GM12878 (cell line): ENCODE measurements at regions not wholly inside any gene's neighbourhood (a gene's known extent, or its start where the extent isn't known, plus 50 kb on each side); places are given as distances from the start of the nearest gene placed in this dataset.

ENCODE experiments used
- ATF2 ChIP-seq: IDR thresholded peaks from 2 replicates; pipeline ENCODE4 v1.6.1; 2012; ENCODE audit warnings: low read length, inconsistent platforms
- ATF3 ChIP-seq: IDR thresholded peaks from 2 replicates; pipeline ENCODE4 v1.6.1; 2011; ENCODE audit warnings: low read depth, mild to moderate bottlenecking, low read length, moderate library complexity, borderline replicate concordance; ENCODE audit errors: extremely low read depth
- BACH1 ChIP-seq: fragments of 450-650 bp; IDR thresholded peaks from 2 replicates; pipeline ENCODE4 v1.6.1; 2017; ENCODE audit warnings: mild to moderate bottlenecking, borderline replicate concordance
- CTCF ChIP-seq, 3 experiments: IDR thresholded peaks in 2 of 3; conservative IDR thresholded peaks in 1 of 3; 2 replicates each; pipeline ENCODE4 v1.5.1; 2011; ENCODE audit warnings: low read depth in 3 of 3, low read length in 3 of 3, mild to moderate bottlenecking in 3 of 3, control low read depth in 2 of 3, moderate library complexity in 2 of 3, inconsistent platforms in 1 of 3, mixed read lengths in 1 of 3; ENCODE audit not compliant: control insufficient read depth in 2 of 3, insufficient read depth in 1 of 3; ENCODE audit errors: extremely low read depth in 1 of 3
- E2F8 ChIP-seq: fragments of 450-650 bp; IDR thresholded peaks from 2 replicates; pipeline ENCODE4 v1.6.1; 2018; ENCODE audit warnings: mild to moderate bottlenecking, low read depth, moderate library complexity; ENCODE audit not compliant: partially characterized antibody
- EZH2 ChIP-seq: IDR thresholded peaks from 2 replicates; pipeline ENCODE4 v1.6.1; 2012; ENCODE audit warnings: low read depth, mild to moderate bottlenecking, control low read depth, inconsistent platforms, low read length, borderline replicate concordance; ENCODE audit not compliant: control insufficient read depth
- FOXM1 ChIP-seq: IDR thresholded peaks from 2 replicates; pipeline ENCODE4 v1.6.1; 2012; ENCODE audit warnings: low read depth, mild to moderate bottlenecking, inconsistent platforms, low read length, moderate library complexity
- JUND ChIP-seq: IDR thresholded peaks from 2 replicates; pipeline ENCODE4 v1.6.1; 2012; ENCODE audit warnings: low read depth, mild to moderate bottlenecking, low read length, improper control_type of control experiment, moderate library complexity
- KAT2A ChIP-seq: conservative IDR thresholded peaks from 2 replicates; pipeline ENCODE4 v1.6.1; 2011; ENCODE audit warnings: low read depth, low read length; ENCODE audit not compliant: control insufficient read depth
- MYC ChIP-seq: IDR thresholded peaks from 2 replicates; pipeline ENCODE4 v1.6.1; 2011; ENCODE audit warnings: mild to moderate bottlenecking, low read length, moderate library complexity, inconsistent platforms; ENCODE audit not compliant: insufficient read depth, insufficient replicate concordance, insufficient read length, severe bottlenecking
- RFX5 ChIP-seq: IDR thresholded peaks from 2 replicates; pipeline ENCODE4 v1.6.1; 2011; ENCODE audit warnings: low read depth, low read length, improper control_type of control experiment
- SIN3A ChIP-seq: IDR thresholded peaks from 2 replicates; pipeline ENCODE4 v1.6.1; 2012; ENCODE audit warnings: low read depth, low read length, improper control_type of control experiment
- ZBTB40 ChIP-seq: fragments of 450-650 bp; IDR thresholded peaks from 2 replicates; pipeline ENCODE4 v1.6.1; 2016; ENCODE audit warnings: mild to moderate bottlenecking, moderate library complexity, borderline replicate concordance
- ZZZ3 ChIP-seq: IDR thresholded peaks from 2 replicates; pipeline ENCODE4 v1.6.1; 2011; ENCODE audit warnings: low read depth; ENCODE audit not compliant: control insufficient read depth, insufficient read length

GRCh38 chr5:56048124-56048523 lies 53.4 kb upstream of the IL6ST start:
- no peak for TF ChIP-seq BACH1
- TF ChIP-seq SIN3A = no peak
- TF ChIP-seq ZZZ3 = no peak
- TF ChIP-seq CTCF (IDR thresholded peaks at IDR 0.05 in 2 of 3, conservative IDR thresholded peaks at IDR 0.05 in 1 of 3; ENCODE audit: control insufficient read depth in 2 of 3, extremely low read depth in 1 of 3, insufficient read depth in 1 of 3, low read depth in 3 of 3, low read length in 3 of 3) = no peak
- no peak for TF ChIP-seq EZH2
- no peak for TF ChIP-seq ATF3
- TF ChIP-seq ZBTB40 = no peak
- TF ChIP-seq RFX5 = no peak
- no peak for TF ChIP-seq E2F8
- no peak for TF ChIP-seq JUND
- no peak for TF ChIP-seq MYC
- no peak for TF ChIP-seq ATF2
- TF ChIP-seq FOXM1 = no peak
- no peak for TF ChIP-seq KAT2A
